ENCODE measurements at regions not wholly inside any gene's neighbourhood (a gene's known extent, or its start where the extent isn't known, plus 50 kb on each side); places are given as distances from the start of the nearest gene placed in this dataset.

DNA sequence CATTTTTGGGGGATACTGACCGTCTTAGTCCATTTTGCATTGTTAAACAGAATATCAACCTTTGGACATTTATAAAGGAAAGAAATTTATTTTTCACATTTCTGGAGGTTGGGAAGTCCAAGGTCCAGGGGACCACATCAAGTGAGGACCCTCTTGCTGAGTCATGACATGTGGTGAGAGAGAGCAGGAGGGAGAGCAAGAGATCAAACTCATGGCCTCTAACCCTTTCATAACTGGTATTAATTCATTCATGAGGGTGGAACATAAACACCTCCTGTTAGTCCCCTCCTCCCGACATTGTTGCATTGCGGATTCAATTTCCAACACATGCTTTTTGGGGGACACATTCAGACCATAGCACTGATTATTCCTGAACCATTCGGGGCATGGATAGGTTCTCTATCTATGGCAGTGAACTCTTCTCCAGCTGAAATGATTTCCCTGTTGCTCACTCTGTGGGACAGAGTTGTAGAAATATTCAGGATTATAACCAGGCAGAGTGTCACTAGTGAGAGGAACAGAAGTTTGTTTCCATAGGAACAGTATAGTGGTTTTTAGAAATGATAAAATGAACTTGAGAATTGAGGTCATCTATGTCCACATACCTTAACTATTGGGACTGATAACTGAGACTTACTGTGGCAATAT is 88.2 kb upstream of the OR9Q1 start:
- Histone ChIP-seq H3K9ac (ENCODE audit: low read length) (no peak overlapping the region), H3K4me1 (ENCODE audit: control insufficient read depth in 1 of 2, insufficient read depth in 2 of 2, low read length in 2 of 2) (peaks cover 0 to 6% of the 10 kb centered on the region in 2 experiments), H4K12ac (ENCODE audit: low read depth, low read length) (no peak overlapping the region), H2AK5ac (ENCODE audit: low read length) (no peak overlapping the region), H3K9me3 (ENCODE audit: insufficient read depth, low read depth, low read length) (no peaks in the 10 kb centered on the region), H3K36me3 (ENCODE audit: control insufficient read depth in 1 of 2, insufficient read depth in 2 of 2, low read length in 2 of 2) (no peaks in the 10 kb centered on the region), H4K8ac (ENCODE audit: low read depth, low read length) (no peak overlapping the region), H2BK5ac (ENCODE audit: low read depth, low read length, poor library complexity) (no peak overlapping the region), H2BK120ac (ENCODE audit: insufficient read depth, low read length, poor library complexity) (no peak overlapping the region), H3K4me2 (ENCODE audit: low read length) (no peak overlapping the region), H3K27ac (ENCODE audit: low read depth, low read length) (no peak overlapping the region), H3K4me3 (ENCODE audit: low read depth, low read length) (no peak overlapping the region), H4K91ac (ENCODE audit: low read depth, low read length) (no peak overlapping the region), H2AFZ (ENCODE audit: insufficient read depth, low read length, poor library complexity) (no peak overlapping the region), H3K79me2 (ENCODE audit: control insufficient read depth, insufficient read depth, low read length, poor library complexity) (no peaks in the 10 kb centered on the region), H3K79me1 (ENCODE audit: low read length) (peaks cover 2% of the 10 kb centered on the region), H3K4ac (ENCODE audit: low read depth, low read length) (no peak overlapping the region), H2BK12ac (ENCODE audit: low read length) (no peak overlapping the region), H3K18ac (ENCODE audit: low read length) (no peak overlapping the region), H3K23ac (ENCODE audit: low read length) (no peak overlapping the region), H3K27me3 (ENCODE audit: insufficient read depth, low read length) (no peaks in the 10 kb centered on the region), H3K14ac (ENCODE audit: low read length) (no peak overlapping the region)
- DNase-seq: no peak
- WGBS (ENCODE audit: extremely low coverage, insufficient coverage, insufficient read length): no CpG with 5 or more reads among the region's 4 CpGs

GRCh38 chr11:57936050-57936418 is 87.6 kb upstream of the OR9Q1 start:
- Histone ChIP-seq H3K79me2 (ENCODE audit: control insufficient read depth, insufficient read depth, low read length, poor library complexity) (no peaks in the 10 kb centered on the region), H4K91ac (ENCODE audit: low read depth, low read length) (no peak overlapping the region), H3K4me2 (ENCODE audit: low read length) (no peak overlapping the region), H2BK12ac (ENCODE audit: low read length) (no peak overlapping the region), H3K9me3 (ENCODE audit: insufficient read depth, low read depth, low read length) (no peaks in the 10 kb centered on the region), H3K79me1 (ENCODE audit: low read length) (peaks cover 2% of the 10 kb centered on the region), H3K27me3 (ENCODE audit: insufficient read depth, low read length) (no peaks in the 10 kb centered on the region), H2BK120ac (ENCODE audit: insufficient read depth, low read length, poor library complexity) (no peak overlapping the region), H2AK5ac (ENCODE audit: low read length) (no peak overlapping the region), H3K23ac (ENCODE audit: low read length) (no peak overlapping the region), H3K4me1 (ENCODE audit: control insufficient read depth in 1 of 2, insufficient read depth in 2 of 2, low read length in 2 of 2) (peaks cover 0 to 6% of the 10 kb centered on the region in 2 experiments), H2BK5ac (ENCODE audit: low read depth, low read length, poor library complexity) (no peak overlapping the region), H3K27ac (ENCODE audit: low read depth, low read length) (no peak overlapping the region), H3K9ac (ENCODE audit: low read length) (no peak overlapping the region), H3K36me3 (ENCODE audit: control insufficient read depth in 1 of 2, insufficient read depth in 2 of 2, low read length in 2 of 2) (no peaks in the 10 kb centered on the region), H3K4me3 (ENCODE audit: low read depth, low read length) (no peak overlapping the region), H3K14ac (ENCODE audit: low read length) (no peak overlapping the region), H3K18ac (ENCODE audit: low read length) (no peak overlapping the region), H2AFZ (ENCODE audit: insufficient read depth, low read length, poor library complexity) (no peak overlapping the region), H4K8ac (ENCODE audit: low read depth, low read length) (no peak overlapping the region), H4K12ac (ENCODE audit: low read depth, low read length) (no peak overlapping the region), H3K4ac (ENCODE audit: low read depth, low read length) (no peak overlapping the region)
- no peak for DNase-seq
- WGBS (ENCODE audit: extremely low coverage, insufficient coverage, insufficient read length): no CpG with 5 or more reads among the region's 1 CpG

- H3K4me1 ChIP-seq (ENCODE audit: control insufficient read depth in 1 of 2, insufficient read depth in 2 of 2, low read length in 2 of 2): peaks cover 0 to 6% of the 10 kb centered on the region in 2 experiments
- peaks cover 3% of the 10 kb centered on the region for H3K9me3 ChIP-seq (ENCODE audit: insufficient read depth, low read depth, low read length)
- H3K36me3 ChIP-seq (ENCODE audit: control insufficient read depth in 1 of 2, insufficient read depth in 2 of 2, low read length in 2 of 2): no peaks in the 10 kb centered on the region
- H3K9ac ChIP-seq (ENCODE audit: low read length): no peak overlapping the region
- no peak overlapping the region for H3K4me3 ChIP-seq (ENCODE audit: low read depth, low read length)
- no peaks in the 10 kb centered on the region for H3K79me2 ChIP-seq (ENCODE audit: control insufficient read depth, insufficient read depth, low read length, poor library complexity)
- H2BK12ac ChIP-seq (ENCODE audit: low read length): no peak overlapping the region
- H3K27ac ChIP-seq (ENCODE audit: low read depth, low read length): peak overlapping the region; percentile 43
- H4K8ac ChIP-seq (ENCODE audit: low read depth, low read length): no peak overlapping the region
- H2AK5ac ChIP-seq (ENCODE audit: low read length): no peak overlapping the region
- H3K79me1 ChIP-seq (ENCODE audit: low read length): peaks cover under 1% of the 10 kb centered on the region
- H3K27me3 ChIP-seq (ENCODE audit: insufficient read depth, low read length): no peaks in the 10 kb centered on the region
- H3K4me2 ChIP-seq (ENCODE audit: low read length): no peak overlapping the region
- H3K14ac ChIP-seq (ENCODE audit: low read length): no peak overlapping the region
- no peak for DNase-seq
- no peak overlapping the region for H2BK120ac ChIP-seq (ENCODE audit: insufficient read depth, low read length, poor library complexity)
- no peak overlapping the region for H3K4ac ChIP-seq (ENCODE audit: low read depth, low read length)
- H4K91ac ChIP-seq (ENCODE audit: low read depth, low read length): no peak overlapping the region
- no peak overlapping the region for H3K23ac ChIP-seq (ENCODE audit: low read length)
- WGBS (ENCODE audit: extremely low coverage, insufficient coverage, insufficient read length): no CpG with 5 or more reads among the region's 3 CpGs
- no peak overlapping the region for H3K18ac ChIP-seq (ENCODE audit: low read length)
- no peak overlapping the region for H2BK5ac ChIP-seq (ENCODE audit: low read depth, low read length, poor library complexity)
- no peak overlapping the region for H4K12ac ChIP-seq (ENCODE audit: low read depth, low read length)
- no peak overlapping the region for H2AFZ ChIP-seq (ENCODE audit: insufficient read depth, low read length, poor library complexity)
Observed at GRCh38 chr11:57937431-57937830, 86.2 kb upstream of the OR9Q1 start.

DNA sequence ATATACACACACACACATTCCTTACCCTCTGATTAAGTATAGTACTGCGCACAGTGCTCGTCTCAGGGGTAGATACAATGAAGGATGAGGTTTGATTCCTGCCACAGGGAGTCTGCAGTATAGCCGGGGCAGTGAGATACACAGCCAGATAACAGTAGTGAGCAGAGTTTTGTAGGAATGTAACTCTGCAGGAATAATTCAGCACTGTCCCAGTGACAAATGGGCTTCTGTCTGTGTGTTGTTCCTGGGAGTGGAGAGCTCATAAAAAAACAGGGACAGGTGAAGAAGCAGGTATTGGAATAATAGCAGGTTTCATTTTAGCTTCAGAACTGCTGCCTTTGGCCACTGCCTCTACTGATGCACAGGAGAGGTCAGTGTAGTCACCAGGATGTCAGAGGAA is 85.3 kb upstream of the OR9Q1 start:
- peaks cover 3% of the 10 kb centered on the region for H3K9me3 ChIP-seq (ENCODE audit: insufficient read depth, low read depth, low read length)
- H3K9ac ChIP-seq (ENCODE audit: low read length): no peak overlapping the region
- H4K12ac ChIP-seq (ENCODE audit: low read depth, low read length): no peak overlapping the region
- peak; percentile 38 to 59 for DNase-seq
- no peaks in the 10 kb centered on the region for H3K36me3 ChIP-seq (ENCODE audit: control insufficient read depth in 1 of 2, insufficient read depth in 2 of 2, low read length in 2 of 2)
- no peaks in the 10 kb centered on the region for H3K79me2 ChIP-seq (ENCODE audit: control insufficient read depth, insufficient read depth, low read length, poor library complexity)
- H4K8ac ChIP-seq (ENCODE audit: low read depth, low read length): no peak overlapping the region
- H3K18ac ChIP-seq (ENCODE audit: low read length): no peak overlapping the region
- no peak overlapping the region for H2AK5ac ChIP-seq (ENCODE audit: low read length)
- H2BK5ac ChIP-seq (ENCODE audit: low read depth, low read length, poor library complexity): no peak overlapping the region
- no peak overlapping the region for H3K23ac ChIP-seq (ENCODE audit: low read length)
- no CpG with 5 or more reads among the region's 3 CpGs for WGBS (ENCODE audit: extremely low coverage, insufficient coverage, insufficient read length)
- H3K27ac ChIP-seq (ENCODE audit: low read depth, low read length): peak overlapping the region; percentile 8
- H4K91ac ChIP-seq (ENCODE audit: low read depth, low read length): no peak overlapping the region
- no peak overlapping the region for H2AFZ ChIP-seq (ENCODE audit: insufficient read depth, low read length, poor library complexity)
- H2BK120ac ChIP-seq (ENCODE audit: insufficient read depth, low read length, poor library complexity): no peak overlapping the region
- H3K4me2 ChIP-seq (ENCODE audit: low read length): no peak overlapping the region
- no peaks in the 10 kb centered on the region for H3K27me3 ChIP-seq (ENCODE audit: insufficient read depth, low read length)
- H3K4me1 ChIP-seq (ENCODE audit: control insufficient read depth in 1 of 2, insufficient read depth in 2 of 2, low read length in 2 of 2): peaks cover 0 to 6% of the 10 kb centered on the region in 2 experiments
- no peak overlapping the region for H3K4me3 ChIP-seq (ENCODE audit: low read depth, low read length)
- no peaks in the 10 kb centered on the region for H3K79me1 ChIP-seq (ENCODE audit: low read length)
- no peak overlapping the region for H3K14ac ChIP-seq (ENCODE audit: low read length)
- H2BK12ac ChIP-seq (ENCODE audit: low read length): no peak overlapping the region
- no peak overlapping the region for H3K4ac ChIP-seq (ENCODE audit: low read depth, low read length)
